WI38 (cell line): ENCODE measurements at regions not wholly inside any gene's neighbourhood (a gene's known extent, or its start where the extent isn't known, plus 50 kb on each side); places are given as distances from the start of the nearest gene placed in this dataset.

Experiments
- H3K4me3 ChIP-seq: 2 replicates; pipeline ENCODE4 v1.5.1; 2011; ENCODE audit warnings: low read depth, mild to moderate bottlenecking, control low read depth, low read length
- CTCF ChIP-seq: IDR thresholded peaks from 2 replicates; pipeline ENCODE4 v1.5.1; 2012; ENCODE audit warnings: low read depth, mild to moderate bottlenecking, control low read depth, low read length

GRCh38 chr15:81547521-81548132 is 173.6 kb upstream of the TMC3 start:
- TF ChIP-seq CTCF = no peak
- H3K4me3 ChIP-seq = no peak overlapping the region

- TF ChIP-seq CTCF = no peak
- no peak overlapping the region for H3K4me3 ChIP-seq
These were observed 170.4 kb upstream of the TMC3 start for GRCh38 chr15:81544385-81544784.

GRCh38 chr15:81540909-81541308 is 166.9 kb upstream of the TMC3 start:
- no peak overlapping the region for H3K4me3 ChIP-seq
- no peak for TF ChIP-seq CTCF

- no peak overlapping the region for H3K4me3 ChIP-seq
- no peak for TF ChIP-seq CTCF
These were observed 162.3 kb upstream of the TMC3 start for GRCh38 chr15:81536356-81536755.

GRCh38 chr15:81534124-81534523 is 160.1 kb upstream of the TMC3 start:
- TF ChIP-seq CTCF = no peak
- H3K4me3 ChIP-seq = no peak overlapping the region

GRCh38 chr15:81532001-81532400 is 158.0 kb upstream of the TMC3 start:
- no peak overlapping the region for H3K4me3 ChIP-seq

GRCh38 chr15:81531109-81531592 is 157.1 kb upstream of the TMC3 start:
- no peak overlapping the region for H3K4me3 ChIP-seq
- no peak for TF ChIP-seq CTCF

More at GRCh38 chr15:81532001-81532400, 158.0 kb upstream of the TMC3 start:
- TF ChIP-seq CTCF = no peak
